CD4-positive, alpha-beta T cell treated with Interleukin-10 for 1 hour (primary cell): ENCODE measurements at regions not wholly inside any gene's neighbourhood (a gene's known extent, or its start where the extent isn't known, plus 50 kb on each side); places are given as distances from the start of the nearest gene placed in this dataset.
"Not testable (repeated sequence)": the region's sequence is repeated elsewhere in the genome, so short reads cannot be mapped to it uniquely, and the experiment has no call there.

Experiments
- DNase-seq: peaks from one replicate; pipeline ENCODE4 v3.0.0-alpha.2; 2020

- no peak for DNase-seq
These were observed 196.4 kb downstream of the ANKRD7 start for GRCh38 chr7:118420888-118421287.

- no peak for DNase-seq
These were observed 204.6 kb downstream of the ANKRD7 start for GRCh38 chr7:118429141-118429540.

GRCh38 chr7:118436663-118437062 is 212.2 kb downstream of the ANKRD7 start:
- no peak for DNase-seq

GRCh38 chr7:118449030-118449429 is 224.5 kb downstream of the ANKRD7 start:
- not testable (repeated sequence) for DNase-seq

- DNase-seq, result no peak
These were observed 225.5 kb downstream of the ANKRD7 start for GRCh38 chr7:118449797-118450567.

GRCh38 chr7:118452128-118452527 is 227.6 kb downstream of the ANKRD7 start:
- DNase-seq, result no peak

GRCh38 chr7:118467381-118467780 is 242.9 kb downstream of the ANKRD7 start:
- DNase-seq, result no peak

- no peak for DNase-seq
These were observed 248.1 kb downstream of the ANKRD7 start for GRCh38 chr7:118472581-118472980.

GRCh38 chr7:118473271-118473670 is 248.8 kb downstream of the ANKRD7 start:
- DNase-seq, result no peak

GRCh38 chr7:118476036-118476435 is 251.5 kb downstream of the ANKRD7 start:
- no peak for DNase-seq

- no peak for DNase-seq
These were observed 252.5 kb downstream of the ANKRD7 start for GRCh38 chr7:118477036-118477435.

GRCh38 chr7:118478236-118478635 is 253.7 kb downstream of the ANKRD7 start:
- no peak for DNase-seq

- DNase-seq, result no peak
These were observed 254.4 kb downstream of the ANKRD7 start for GRCh38 chr7:118478931-118479330.

GRCh38 chr7:118492466-118492865 is 268.0 kb downstream of the ANKRD7 start:
- no peak for DNase-seq

GRCh38 chr7:118496138-118496644 is 271.7 kb downstream of the ANKRD7 start:
- DNase-seq, result no peak

GRCh38 chr7:118502235-118502634 is 277.7 kb downstream of the ANKRD7 start:
- DNase-seq, result no peak

- DNase-seq, result no peak
These were observed 286.6 kb downstream of the ANKRD7 start for GRCh38 chr7:118511146-118511545.

GRCh38 chr7:118517275-118517674 is 292.8 kb downstream of the ANKRD7 start:
- no peak for DNase-seq

- no peak for DNase-seq
These were observed 300.5 kb downstream of the ANKRD7 start for GRCh38 chr7:118525020-118525419.

GRCh38 chr7:118531566-118531965 is 307.1 kb downstream of the ANKRD7 start:
- DNase-seq, result no peak

GRCh38 chr7:118559207-118559606 is 334.7 kb downstream of the ANKRD7 start:
- DNase-seq, result no peak

- DNase-seq, result no peak
These were observed 338.8 kb downstream of the ANKRD7 start for GRCh38 chr7:118563311-118563710.

- DNase-seq, result no peak
These were observed 348.1 kb downstream of the ANKRD7 start for GRCh38 chr7:118572604-118573003.

- no peak for DNase-seq
These were observed 348.6 kb downstream of the ANKRD7 start for GRCh38 chr7:118573085-118573484.

GRCh38 chr7:118575393-118575948 is 351.0 kb downstream of the ANKRD7 start:
- no peak for DNase-seq
